OCI-LY7 (cell line): ENCODE measurements at regions not wholly inside any gene's neighbourhood (a gene's known extent, or its start where the extent isn't known, plus 50 kb on each side); places are given as distances from the start of the nearest gene placed in this dataset.

Experiments
- BruUV-seq: library from RNA; stranded (reverse); fragments of 400-500 nt; replicated peaks from 2 replicates; lab custom pipeline; 2021; lab: Mats Ljungman, UMichigan
- CTCF ChIA-PET: fragments of 300-600 bp; sonication (Branson Sonifier 250); formaldehyde crosslinking; loops from one replicate; lab custom pipeline; 2022; ENCODE audit warnings: antibody characterized with exemption; ENCODE audit not compliant: unreplicated experiment; lab: Charles Lee
- POLR2A ChIA-PET: fragments of 300-600 bp; sonication (Branson Sonifier 250); formaldehyde crosslinking; loops from one replicate; lab custom pipeline; 2022; ENCODE audit warnings: antibody characterized with exemption; lab: Charles Lee
- DNase-seq: peaks from one replicate; pipeline ENCODE4 v3.0.0-alpha.2; 2015; ENCODE audit warnings: low spot score
- H2AFZ ChIP-seq: fragments of 200-600 bp; sonication (generic), shearing (Covaris generic); 2 replicates; pipeline ENCODE4 v1.6.1; 2014; ENCODE audit warnings: mild to moderate bottlenecking, antibody characterized with exemption, low read length, moderate library complexity
- H3K27ac ChIP-seq: fragments of 200-600 bp; sonication (generic); 2 replicates; pipeline ENCODE4 v1.5.1; 2014; ENCODE audit warnings: mixed run types, low read depth, mild to moderate bottlenecking, moderate library complexity, low read length, inconsistent platforms; ENCODE audit not compliant: poor library complexity, severe bottlenecking
- H3K36me3 ChIP-seq: fragments of 200-600 bp; sonication (generic); 2 replicates; pipeline ENCODE4 v1.6.1; 2014; ENCODE audit warnings: mild to moderate bottlenecking, antibody characterized with exemption, low read length, moderate library complexity, mixed read lengths; ENCODE audit not compliant: insufficient read depth
- H3K4me1 ChIP-seq: fragments of 200-600 bp; sonication (generic); 2 replicates; pipeline ENCODE4 v1.5.1; 2014; ENCODE audit warnings: mild to moderate bottlenecking, low read length; ENCODE audit not compliant: insufficient read depth, poor library complexity, severe bottlenecking
- H3K4me2 ChIP-seq: fragments of 200-600 bp; sonication (generic); 2 replicates; pipeline ENCODE4 v1.6.1; 2014; ENCODE audit warnings: mild to moderate bottlenecking, low read length
- H3K4me3 ChIP-seq: fragments of 200-600 bp; sonication (generic); 2 replicates; pipeline ENCODE4 v1.5.1; 2014; ENCODE audit warnings: mild to moderate bottlenecking, low read depth, low read length; ENCODE audit not compliant: poor library complexity, severe bottlenecking
- H3K79me2 ChIP-seq: fragments of 200-600 bp; sonication (generic); 2 replicates; pipeline ENCODE4 v1.6.1; 2016; ENCODE audit warnings: low read depth, mild to moderate bottlenecking, low read length, moderate library complexity, mixed read lengths; ENCODE audit not compliant: insufficient read depth
- H3K9me2 ChIP-seq: fragments of 200-600 bp; sonication (generic); 2 replicates; pipeline ENCODE4 v1.6.1; 2016; ENCODE audit warnings: mild to moderate bottlenecking, low read length, mixed read lengths; ENCODE audit not compliant: insufficient read depth
- H3K9me3 ChIP-seq: fragments of 200-600 bp; sonication (generic); 2 replicates; pipeline ENCODE4 v1.6.1; 2014; ENCODE audit warnings: mild to moderate bottlenecking, mixed run types, low read length, mixed read lengths
- H4K20me1 ChIP-seq: fragments of 200-600 bp; sonication (generic); 2 replicates; pipeline ENCODE4 v1.6.1; 2014; ENCODE audit warnings: mild to moderate bottlenecking, antibody characterized with exemption, low read length, moderate library complexity, mixed read lengths; ENCODE audit not compliant: insufficient read depth
- CTCF ChIP-seq: fragments of 200-600 bp; sonication (generic); conservative IDR thresholded peaks from 2 replicates; pipeline ENCODE4 v1.5.1; 2014; ENCODE audit warnings: mild to moderate bottlenecking, antibody characterized with exemption, low read length, moderate library complexity, mixed read lengths
- EZH2phosphoT487 ChIP-seq: fragments of 200-600 bp; sonication (generic); IDR thresholded peaks from 2 replicates; pipeline ENCODE4 v1.6.1; 2018; ENCODE audit warnings: low read depth, borderline replicate concordance, mild to moderate bottlenecking, mixed run types, antibody characterized with exemption, low read length, moderate library complexity, mixed read lengths
- intact Hi-C: fragments of 100-400 bp; cut with micrococcal nuclease; formaldehyde crosslinking; loops from one replicate; pipeline ENCODE4 v1.10.0; 2022; ENCODE audit not compliant: unreplicated experiment

- H3K4me2 ChIP-seq = no peak overlapping the region
- no peak for DNase-seq
- BruUV-seq = no TSS peak
- intact Hi-C loops = no loop called here
- H3K9me2 ChIP-seq = no peaks in the 10 kb centered on the region
- H3K27ac ChIP-seq = no peak overlapping the region
- CTCF ChIA-PET = no interaction called here
- H4K20me1 ChIP-seq = no peaks in the 10 kb centered on the region
- H3K79me2 ChIP-seq = no peaks in the 10 kb centered on the region
- H2AFZ ChIP-seq = no peak overlapping the region
- H3K4me3 ChIP-seq = no peak overlapping the region
- H3K4me1 ChIP-seq = no peaks in the 10 kb centered on the region
- no peaks in the 10 kb centered on the region for H3K9me3 ChIP-seq
- H3K36me3 ChIP-seq = no peaks in the 10 kb centered on the region
- TF ChIP-seq CTCF (no peak), EZH2phosphoT487 (no peak)
- POLR2A ChIA-PET = interaction anchor here (0.7 kb wide), 2 partner anchors 66 to 239 kb away, joined by 3 read pairs; no protein-coding TSS in a partner anchor
Observed at GRCh38 chr6:163943607-163944385, 529.3 kb downstream of the QKI start.

GRCh38 chr6:163942790-163943189, 528.3 kb downstream of the QKI start:
- no peaks in the 10 kb centered on the region for H3K4me1 ChIP-seq
- POLR2A ChIA-PET = interaction anchor here (0.5 kb wide), 1 partner anchor 274 kb away, joined by 4 read pairs; no protein-coding TSS in a partner anchor

More at GRCh38 chr6:163942790-163943189, 528.3 kb downstream of the QKI start:
- H3K79me2 ChIP-seq = no peaks in the 10 kb centered on the region
- H3K36me3 ChIP-seq = no peaks in the 10 kb centered on the region
- no peak overlapping the region for H3K4me3 ChIP-seq
- H2AFZ ChIP-seq = no peak overlapping the region
- no peaks in the 10 kb centered on the region for H4K20me1 ChIP-seq
- DNase-seq = no peak
- no peak overlapping the region for H3K4me2 ChIP-seq
- BruUV-seq = no TSS peak
- intact Hi-C loops = no loop called here
- no peaks in the 10 kb centered on the region for H3K9me2 ChIP-seq
- TF ChIP-seq CTCF (no peak), EZH2phosphoT487 (no peak)
- no peak overlapping the region for H3K27ac ChIP-seq
- CTCF ChIA-PET = no interaction called here
- H3K9me3 ChIP-seq = no peaks in the 10 kb centered on the region
